GM12878 (cell line): ENCODE measurements at regions not wholly inside any gene's neighbourhood (a gene's known extent, or its start where the extent isn't known, plus 50 kb on each side); places are given as distances from the start of the nearest gene placed in this dataset.

Experiments
- ATAC-seq: fragments of 200-7000 bp; cut with Tn5 transposase; 3 replicates; pipeline ENCODE4 v1.9.1; 2020; ENCODE audit warnings: mild to moderate bottlenecking, moderate library complexity
- BruUV-seq: library from RNA; stranded (reverse); fragments of 400-500 nt; replicated peaks from 2 replicates; lab custom pipeline; 2021; lab: Mats Ljungman, UMichigan
- CTCF ChIA-PET: fragments of 300-600 bp; sonication (Branson Sonifier 250); formaldehyde crosslinking; extraction: SDS; loops from one replicate; lab custom pipeline; 2021; ENCODE audit warnings: inconsistent platforms; lab: Yijun Ruan, JAX
- POLR2A ChIA-PET: fragments of 350-600 bp; formaldehyde crosslinking; extraction: SDS; loops from one replicate; lab custom pipeline; 2021; ENCODE audit warnings: inconsistent platforms; lab: Charles Lee
- RAD21 ChIA-PET: fragments of 300-600 bp; sonication (Branson Sonifier 250); formaldehyde crosslinking; loops from one replicate; lab custom pipeline; 2023; ENCODE audit warnings: antibody characterized with exemption; ENCODE audit not compliant: unreplicated experiment; lab: Charles Lee
- SMC1A ChIA-PET: fragments of 300-600 bp; sonication (Branson Sonifier 250); formaldehyde crosslinking; loops from one replicate; lab custom pipeline; 2023; ENCODE audit not compliant: unreplicated experiment, uncharacterized antibody; lab: Charles Lee
- DNase-seq: peaks from one replicate; pipeline ENCODE4 v3.0.0-alpha.2; 2011; ENCODE audit warnings: low read depth, low spot score
- FAIRE-seq: peaks from 3 replicates; lab custom pipeline; 2011; peaks lifted over from hg19 to GRCh38; lab: Jason Lieb, UNC
- H2AFZ ChIP-seq: 2 replicates; pipeline ENCODE4 v1.6.0; 2011; ENCODE audit warnings: low read depth, low read length, control low read depth; ENCODE audit not compliant: control insufficient read depth
- H3K27ac ChIP-seq: 2 replicates; pipeline ENCODE4 v1.5.1; 2011; ENCODE audit warnings: control low read depth; ENCODE audit not compliant: control insufficient read depth, insufficient read depth
- H3K27me3 ChIP-seq, 2 experiments: replicated peaks in 1 of 2; 2 replicates each; pipeline versions ENCODE4 v1.6.0 to v1.6.1; 2011; ENCODE audit warnings: low read length in 1 of 2; ENCODE audit not compliant: control insufficient read depth in 2 of 2, insufficient read depth in 2 of 2
- H3K36me3 ChIP-seq, 2 experiments: 2 replicates each; pipeline ENCODE4 v1.5.1; 2011; ENCODE audit warnings: low read length in 1 of 2; ENCODE audit not compliant: control insufficient read depth in 2 of 2, insufficient read depth in 2 of 2
- H3K4me1 ChIP-seq: 2 replicates; pipeline ENCODE4 v1.6.1; 2011; ENCODE audit warnings: mild to moderate bottlenecking, low read length, moderate library complexity, mixed read lengths; ENCODE audit not compliant: control insufficient read depth, insufficient read depth
- H3K4me2 ChIP-seq: 2 replicates; pipeline ENCODE4 v1.6.0; 2011; ENCODE audit warnings: control low read depth; ENCODE audit not compliant: control insufficient read depth, insufficient read depth
- H3K4me3 ChIP-seq: fragments of 200-600 bp; sonication (generic); 2 replicates; pipeline ENCODE4 v1.5.1; 2016
- H3K79me2 ChIP-seq: 2 replicates; pipeline ENCODE4 v1.6.0; 2011; ENCODE audit warnings: low read length; ENCODE audit not compliant: control insufficient read depth, insufficient read depth
- H3K9ac ChIP-seq: 2 replicates; pipeline ENCODE4 v1.8.0; 2011; ENCODE audit warnings: low read length, control low read depth, mixed read lengths; ENCODE audit not compliant: control insufficient read depth, insufficient read depth
- H3K9me3 ChIP-seq: replicated peaks from 3 replicates; pipeline ENCODE4 v1.5.1; 2011; ENCODE audit warnings: mild to moderate bottlenecking, low read length; ENCODE audit not compliant: control insufficient read depth, insufficient read depth
- H4K20me1 ChIP-seq: 2 replicates; pipeline ENCODE4 v1.6.0; 2011; ENCODE audit not compliant: control insufficient read depth, insufficient read depth
- ASH2L ChIP-seq: fragments of 300-600, 200-600 bp; sonication (generic); IDR thresholded peaks from 2 replicates; pipeline ENCODE4 v1.6.1; 2017; ENCODE audit warnings: low read depth, mild to moderate bottlenecking, borderline replicate concordance
- BCLAF1 ChIP-seq: fragments of 450-650 bp; IDR thresholded peaks from 2 replicates; pipeline ENCODE4 v1.6.1; 2017; ENCODE audit warnings: antibody characterized with exemption, mild to moderate bottlenecking, moderate library complexity
- E4F1 ChIP-seq: fragments of 450-650 bp; IDR thresholded peaks from 2 replicates; pipeline ENCODE4 v1.6.1; 2018; ENCODE audit warnings: borderline replicate concordance, mild to moderate bottlenecking; ENCODE audit not compliant: partially characterized antibody
- EP300 ChIP-seq, 2 experiments: fragments of 150-350 bp in 1 of 2; IDR thresholded peaks; 2 replicates each; pipeline ENCODE4 v1.6.1; 2011 to 2012; ENCODE audit warnings: low read depth in 2 of 2, low read length in 2 of 2, borderline replicate concordance in 1 of 2, improper control_type of control experiment in 1 of 2, inconsistent platforms in 1 of 2; ENCODE audit not compliant: control insufficient read depth in 1 of 2
- IRF4 ChIP-seq: IDR thresholded peaks from 2 replicates; pipeline ENCODE4 v1.6.1; 2011; ENCODE audit warnings: low read depth, low read length
- KLF5 ChIP-seq: fragments of 450-650 bp; IDR thresholded peaks from 2 replicates; pipeline ENCODE4 v1.6.1; 2014; ENCODE audit warnings: mild to moderate bottlenecking; ENCODE audit not compliant: partially characterized antibody
- MEF2B ChIP-seq: fragments of 450-650 bp; IDR thresholded peaks from 2 replicates; pipeline ENCODE4 v1.6.1; 2018; ENCODE audit warnings: mild to moderate bottlenecking, moderate library complexity; ENCODE audit not compliant: partially characterized antibody, poor library complexity, severe bottlenecking
- NFXL1 ChIP-seq: fragments of 450-650 bp; IDR thresholded peaks from 2 replicates; pipeline ENCODE4 v1.6.1; 2017; ENCODE audit warnings: antibody characterized with exemption, mild to moderate bottlenecking, borderline replicate concordance
- REST ChIP-seq: IDR thresholded peaks from 2 replicates; pipeline ENCODE4 v1.6.1; 2012; ENCODE audit warnings: mild to moderate bottlenecking, low read depth, low read length
- STAT1 ChIP-seq: fragments of 450-650 bp; conservative IDR thresholded peaks from 2 replicates; pipeline ENCODE4 v1.6.1; 2014; ENCODE audit warnings: antibody characterized with exemption, mild to moderate bottlenecking
- YY1 ChIP-seq: IDR thresholded peaks from 2 replicates; pipeline ENCODE4 v1.6.1; 2011; ENCODE audit warnings: low read depth, mild to moderate bottlenecking, low read length
- ZSCAN29 ChIP-seq: fragments of 450-650 bp; IDR thresholded peaks from 2 replicates; pipeline ENCODE4 v1.6.1; 2017; ENCODE audit warnings: mild to moderate bottlenecking, moderate library complexity
- whole genome bisulfite sequencing: methylation state at CpG from one replicate; pipeline ENCODE4 v1.1.6; 2016; ENCODE audit warnings: low lambda C conversion rate; ENCODE audit not compliant: insufficient replicate concordance, insufficient coverage; ENCODE audit errors: missing lambda C conversion rate; 5-methylcytosine and 5-hydroxymethylcytosine counted together
- in situ Hi-C: fragments of 300-500 bp; cut with MboI; formaldehyde crosslinking; loops from 9 replicates; pipeline ENCODE4 v1.14.3; 2018; ENCODE audit warnings: mixed read lengths
- intact Hi-C: fragments of 100-400 bp; cut with micrococcal nuclease; formaldehyde crosslinking; loops from one replicate; pipeline ENCODE4 v1.14.2; 2022; ENCODE audit not compliant: unreplicated experiment

GRCh38 chr6:2485116-2485515 lies 239.7 kb upstream of the GMDS start:
- Histone ChIP-seq H3K79me2 (no peaks in the 10 kb centered on the region), H3K4me3 (no peak overlapping the region), H3K9ac (no peak overlapping the region), H3K27ac (no peak overlapping the region), H3K4me2 (no peak overlapping the region), H3K9me3 (no peaks in the 10 kb centered on the region; the same call in 2 of the 3 replicates), H3K27me3 (no peaks in the 10 kb centered on the region), H3K36me3 (no peaks in the 10 kb centered on the region), H2AFZ (no peak overlapping the region), H3K4me1 (no peaks in the 10 kb centered on the region), H4K20me1 (no peaks in the 10 kb centered on the region)
- DNase-seq = no peak
- intact Hi-C loops (no loop called here), in situ Hi-C loops (no loop called here)
- TF ChIP-seq KLF5 (no peak), MEF2B (no peak), E4F1 (no peak), EP300 (IDR thresholded peaks at IDR 0.05; ENCODE audit: borderline replicate concordance in 1 of 2, control insufficient read depth in 1 of 2, low read depth in 2 of 2, low read length in 2 of 2) (no peak), YY1 (no peak), NFXL1 (no peak), IRF4 (no peak), ZSCAN29 (no peak), STAT1 (no peak), ASH2L (no peak), BCLAF1 (no peak), REST (no peak)
- no TSS peak for BruUV-seq
- 60% methylated on average over 7 of the region's 7 CpGs for WGBS
- ChIA-PET RAD21 (no interaction called here), CTCF (no interaction called here), SMC1A (no interaction called here), POLR2A (no interaction called here)
- no peak for ATAC-seq
- no peak for FAIRE-seq
